DND-41 (cell line): ENCODE measurements at regions not wholly inside any gene's neighbourhood (a gene's known extent, or its start where the extent isn't known, plus 50 kb on each side); places are given as distances from the start of the nearest gene placed in this dataset.

Source experiments
- ATAC-seq: fragments of 200-7000 bp; cut with Tn5 transposase; 3 replicates; pipeline ENCODE4 v1.9.1; 2021; ENCODE audit warnings: low read depth; ENCODE audit not compliant: insufficient read depth
- DNase-seq: peaks from one replicate; pipeline ENCODE4 v3.0.0-alpha.2; 2020
- H2AFZ ChIP-seq: 2 replicates; pipeline ENCODE4 v1.6.0; 2012; ENCODE audit warnings: low read depth, low read length
- H3K27ac ChIP-seq: 2 replicates; pipeline ENCODE4 v1.5.1; 2012; ENCODE audit warnings: low read length, inconsistent platforms
- H3K27me3 ChIP-seq: fragments of 200-600 bp; sonication (generic); 2 replicates; pipeline ENCODE4 v1.6.0; 2012; ENCODE audit warnings: low read length, mild to moderate bottlenecking, inconsistent platforms; ENCODE audit not compliant: insufficient read depth, poor library complexity
- H3K36me3 ChIP-seq: 2 replicates; pipeline ENCODE4 v1.5.1; 2012; ENCODE audit warnings: low read length, inconsistent platforms; ENCODE audit not compliant: insufficient read depth
- H3K4me1 ChIP-seq: 2 replicates; pipeline ENCODE4 v1.5.1; 2012; ENCODE audit warnings: mild to moderate bottlenecking, low read length; ENCODE audit not compliant: insufficient read depth
- H3K4me2 ChIP-seq: 2 replicates; pipeline ENCODE4 v1.6.0; 2012; ENCODE audit warnings: mild to moderate bottlenecking, moderate library complexity, low read length, inconsistent platforms; ENCODE audit not compliant: insufficient read depth
- H3K4me3 ChIP-seq, 2 experiments: fragments of 200-600 bp in 1 of 2; shearing (Covaris generic) in 1 of 2; 2 replicates each; pipeline ENCODE4 v1.5.1; 2012 to 2016; ENCODE audit warnings: inconsistent platforms in 2 of 2, low read length in 2 of 2, mild to moderate bottlenecking in 2 of 2, low read depth in 1 of 2, moderate library complexity in 1 of 2
- H3K79me2 ChIP-seq: 2 replicates; pipeline ENCODE4 v1.6.0; 2012; ENCODE audit warnings: low read length, inconsistent platforms; ENCODE audit not compliant: insufficient read depth
- H3K9ac ChIP-seq: 2 replicates; pipeline ENCODE4 v1.6.0; 2012; ENCODE audit warnings: low read depth, mild to moderate bottlenecking, inconsistent platforms, low read length, moderate library complexity
- H3K9me3 ChIP-seq: 2 replicates; pipeline ENCODE4 v1.5.1; 2012; ENCODE audit warnings: low read length, moderate library complexity, mild to moderate bottlenecking, inconsistent platforms; ENCODE audit not compliant: insufficient read depth, severe bottlenecking
- H4K20me1 ChIP-seq: 2 replicates; pipeline ENCODE4 v1.6.0; 2012; ENCODE audit warnings: low read length; ENCODE audit not compliant: insufficient read depth
- CTCF ChIP-seq: IDR thresholded peaks from 2 replicates; pipeline ENCODE4 v1.5.1; 2012; ENCODE audit warnings: borderline replicate concordance, low read length, moderate library complexity, mild to moderate bottlenecking; ENCODE audit not compliant: poor library complexity, severe bottlenecking; ENCODE audit errors: extremely low read depth
- EZH2 ChIP-seq: IDR thresholded peaks from 3 replicates; pipeline ENCODE4 v1.6.1; 2012; ENCODE audit warnings: borderline replicate concordance, low read depth, mild to moderate bottlenecking, moderate library complexity, low read length, inconsistent platforms; ENCODE audit not compliant: severe bottlenecking

- Histone ChIP-seq H3K9ac (no peak overlapping the region), H3K27ac (no peak overlapping the region), H3K9me3 (no peaks in the 10 kb centered on the region), H4K20me1 (no peaks in the 10 kb centered on the region), H3K36me3 (no peaks in the 10 kb centered on the region), H2AFZ (no peak overlapping the region), H3K4me3 (no peak overlapping the region), H3K4me2 (no peak overlapping the region), H3K4me1 (no peaks in the 10 kb centered on the region), H3K79me2 (no peaks in the 10 kb centered on the region), H3K27me3 (peaks cover 3% of the 10 kb centered on the region)
- DNase-seq (no peak), ATAC-seq (no peak)
- no peak for TF ChIP-seq CTCF
- TF ChIP-seq EZH2: no peak
Observed at GRCh38 chr2:204362581-204362980, 182.7 kb upstream of the PARD3B start.

- H3K9ac ChIP-seq: no peak overlapping the region
- H2AFZ ChIP-seq: no peak overlapping the region
- H3K4me2 ChIP-seq: no peak overlapping the region
- H3K4me3 ChIP-seq: no peak overlapping the region
- H3K27ac ChIP-seq: no peak overlapping the region
- no peaks in the 10 kb centered on the region for H3K4me1 ChIP-seq
- no peaks in the 10 kb centered on the region for H3K9me3 ChIP-seq
- H4K20me1 ChIP-seq: no peaks in the 10 kb centered on the region
- DNase-seq (no peak), ATAC-seq (no peak)
- no peaks in the 10 kb centered on the region for H3K79me2 ChIP-seq
- TF ChIP-seq EZH2: no peak
- no peak for TF ChIP-seq CTCF
- no peaks in the 10 kb centered on the region for H3K36me3 ChIP-seq
- H3K27me3 ChIP-seq: peaks cover 3% of the 10 kb centered on the region
Observed at GRCh38 chr2:204363513-204363912, 181.8 kb upstream of the PARD3B start.

- no peaks in the 10 kb centered on the region for H3K36me3 ChIP-seq
- no peaks in the 10 kb centered on the region for H3K4me1 ChIP-seq
- H3K79me2 ChIP-seq: no peaks in the 10 kb centered on the region
- no peak for TF ChIP-seq CTCF
- no peak for TF ChIP-seq EZH2
- H3K4me3 ChIP-seq: no peak overlapping the region
- H3K4me2 ChIP-seq: no peak overlapping the region
- no peak overlapping the region for H2AFZ ChIP-seq
- no peak for ATAC-seq
- DNase-seq: no peak
- H3K27me3 ChIP-seq: peaks cover 10% of the 10 kb centered on the region
- H4K20me1 ChIP-seq: no peaks in the 10 kb centered on the region
- no peaks in the 10 kb centered on the region for H3K9me3 ChIP-seq
- no peak overlapping the region for H3K27ac ChIP-seq
- no peak overlapping the region for H3K9ac ChIP-seq
Observed at GRCh38 chr2:204364860-204365535, 180.3 kb upstream of the PARD3B start.

GRCh38 chr2:204365811-204366210 lies 179.5 kb upstream of the PARD3B start:
- no peak overlapping the region for H3K9ac ChIP-seq
- H3K27ac ChIP-seq: no peak overlapping the region
- H3K4me1 ChIP-seq: no peaks in the 10 kb centered on the region
- no peaks in the 10 kb centered on the region for H3K79me2 ChIP-seq
- H3K36me3 ChIP-seq: no peaks in the 10 kb centered on the region
- DNase-seq: no peak
- no peak for ATAC-seq
- H3K4me3 ChIP-seq: no peak overlapping the region
- H3K27me3 ChIP-seq: peaks cover 10% of the 10 kb centered on the region
- H3K9me3 ChIP-seq: no peaks in the 10 kb centered on the region
- no peak overlapping the region for H3K4me2 ChIP-seq
- TF ChIP-seq EZH2 (no peak), CTCF (no peak)
- no peak overlapping the region for H2AFZ ChIP-seq
- no peaks in the 10 kb centered on the region for H4K20me1 ChIP-seq
